Natural killer cell (primary cell): ENCODE measurements at regions not wholly inside any gene's neighbourhood (a gene's known extent, or its start where the extent isn't known, plus 50 kb on each side); places are given as distances from the start of the nearest gene placed in this dataset.
A peak's percentile ranks its signal among the peaks of the same experiment; 100 is the strongest.

Experiments used
- ATAC-seq, 3 donors: fragments of 150-1000 bp in 2 of 3; fragments of 200-7000 bp in 1 of 3; cut with Tn5 transposase; 1 replicate in 1 of 3; 2 replicates in 2 of 3; pipeline ENCODE4 v1.10.0; 2021; ENCODE audit warnings: mild to moderate bottlenecking in 2 of 3, moderate library complexity in 2 of 3
- DNase-seq, 2 donors: peaks; one replicate each; pipeline versions ENCODE4 v3.0.0 to v3.0.0-alpha.2; 2013 to 2021; ENCODE audit warnings: mixed read lengths in 1 of 2
- H3K27ac ChIP-seq: one replicate; pipeline ENCODE4 v1.5.1; 2013; ENCODE audit warnings: mild to moderate bottlenecking, low read length
- H3K27me3 ChIP-seq: one replicate; pipeline ENCODE4 v1.6.1; 2013; ENCODE audit warnings: low read length; ENCODE audit not compliant: control insufficient read depth, insufficient read depth
- H3K36me3 ChIP-seq: one replicate; pipeline ENCODE4 v1.6.1; 2013; ENCODE audit warnings: low read length; ENCODE audit not compliant: control insufficient read depth, insufficient read depth
- H3K4me1 ChIP-seq: one replicate; pipeline ENCODE4 v1.6.1; 2013; ENCODE audit warnings: low read length; ENCODE audit not compliant: control insufficient read depth, insufficient read depth
- H3K4me3 ChIP-seq: one replicate; pipeline ENCODE4 v1.5.1; 2013; ENCODE audit warnings: low read length
- H3K9me3 ChIP-seq: one replicate; pipeline ENCODE4 v1.6.1; 2013; ENCODE audit warnings: low read length; ENCODE audit not compliant: control insufficient read depth, insufficient read depth
- H3K27ac Mint-ChIP-seq, 2 donors: one replicate each; pipeline ENCODE4 v1.8.0; 2022; ENCODE audit warnings: mild to moderate bottlenecking in 2 of 2, mixed read lengths in 2 of 2, moderate library complexity in 1 of 2
- H3K27me3 Mint-ChIP-seq, 2 donors: one replicate each; pipeline ENCODE4 v1.8.0; 2022; ENCODE audit warnings: low read depth in 2 of 2, mixed read lengths in 2 of 2
- H3K36me3 Mint-ChIP-seq: one replicate; pipeline ENCODE4 v1.8.0; 2022; ENCODE audit warnings: mixed read lengths
- H3K4me1 Mint-ChIP-seq, 2 donors: one replicate each; pipeline ENCODE4 v1.8.0; 2022; ENCODE audit warnings: mixed read lengths in 2 of 2
- H3K4me3 Mint-ChIP-seq: one replicate; pipeline ENCODE4 v1.8.0; 2022; ENCODE audit warnings: mild to moderate bottlenecking, moderate library complexity, mixed read lengths
- H3K9me3 Mint-ChIP-seq, 2 donors: one replicate each; pipeline ENCODE4 v1.8.0; 2022; ENCODE audit warnings: mixed read lengths in 2 of 2
- WGBS: methylation state at CpG from one replicate; pipeline ENCODE4 v1.1.7; 2013; ENCODE audit warnings: missing lambda C conversion rate; ENCODE audit not compliant: insufficient coverage; 5-methylcytosine and 5-hydroxymethylcytosine counted together
- intact Hi-C: fragments of 100-400 bp; cut with micrococcal nuclease; formaldehyde crosslinking; loops from one replicate; pipeline ENCODE4 v1.14.2; 2022
- TF ChIP-seq, protein P1 (sequence below): fragments of 200-600 bp; IDR thresholded peaks from one replicate; pipeline ENCODE4 v1.8.0; 2022; ENCODE audit warnings: antibody characterized with exemption

- WGBS, result 100% methylated on average over 1 of the region's 1 CpG
- DNase-seq, result no peak
- no peaks in the 10 kb centered on the region for H3K27me3 ChIP-seq
- no peak overlapping the region for H3K4me3 ChIP-seq
- no peak for ATAC-seq
- H3K4me3 Mint-ChIP-seq, result no peak overlapping the region
- H3K4me1 ChIP-seq, result peaks cover 23% of the 10 kb centered on the region
- intact Hi-C loops, result no loop called here
- H3K27ac Mint-ChIP-seq, result peak overlapping the region in 1 of 2 donors; percentile 18
- peaks cover 0 to 3% of the 10 kb centered on the region in 2 donors for H3K9me3 Mint-ChIP-seq
- no peak overlapping the region for H3K27ac ChIP-seq
- H3K27me3 Mint-ChIP-seq, result peaks cover 0 to 2% of the 10 kb centered on the region in 2 donors
- no peaks in the 10 kb centered on the region for H3K9me3 ChIP-seq
- TF ChIP-seq, protein P1, sequence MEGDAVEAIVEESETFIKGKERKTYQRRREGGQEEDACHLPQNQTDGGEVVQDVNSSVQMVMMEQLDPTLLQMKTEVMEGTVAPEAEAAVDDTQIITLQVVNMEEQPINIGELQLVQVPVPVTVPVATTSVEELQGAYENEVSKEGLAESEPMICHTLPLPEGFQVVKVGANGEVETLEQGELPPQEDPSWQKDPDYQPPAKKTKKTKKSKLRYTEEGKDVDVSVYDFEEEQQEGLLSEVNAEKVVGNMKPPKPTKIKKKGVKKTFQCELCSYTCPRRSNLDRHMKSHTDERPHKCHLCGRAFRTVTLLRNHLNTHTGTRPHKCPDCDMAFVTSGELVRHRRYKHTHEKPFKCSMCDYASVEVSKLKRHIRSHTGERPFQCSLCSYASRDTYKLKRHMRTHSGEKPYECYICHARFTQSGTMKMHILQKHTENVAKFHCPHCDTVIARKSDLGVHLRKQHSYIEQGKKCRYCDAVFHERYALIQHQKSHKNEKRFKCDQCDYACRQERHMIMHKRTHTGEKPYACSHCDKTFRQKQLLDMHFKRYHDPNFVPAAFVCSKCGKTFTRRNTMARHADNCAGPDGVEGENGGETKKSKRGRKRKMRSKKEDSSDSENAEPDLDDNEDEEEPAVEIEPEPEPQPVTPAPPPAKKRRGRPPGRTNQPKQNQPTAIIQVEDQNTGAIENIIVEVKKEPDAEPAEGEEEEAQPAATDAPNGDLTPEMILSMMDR, result no peak
- H3K36me3 Mint-ChIP-seq, result no peaks in the 10 kb centered on the region
- H3K36me3 ChIP-seq, result no peaks in the 10 kb centered on the region
- H3K4me1 Mint-ChIP-seq, result peaks cover 27 to 32% of the 10 kb centered on the region in 2 donors
Observed at GRCh38 chr10:6345404-6345803, 142.7 kb downstream of the PFKFB3 start.

GRCh38 chr10:6346631-6347030, 143.9 kb downstream of the PFKFB3 start:
- no peak overlapping the region for H3K27ac ChIP-seq
- WGBS, result 95% methylated on average over 2 of the region's 2 CpGs
- Mint-ChIP-seq H3K27me3 (no peaks in the 10 kb centered on the region), H3K27ac (peak overlapping the region; percentile 92 to 93), H3K36me3 (no peaks in the 10 kb centered on the region), H3K4me1 (peaks cover 27 to 32% of the 10 kb centered on the region in 2 donors), H3K9me3 (peaks cover 0 to 3% of the 10 kb centered on the region in 2 donors), H3K4me3 (peak overlapping the region; percentile 3)
- peaks cover 23% of the 10 kb centered on the region for H3K4me1 ChIP-seq
- TF ChIP-seq, protein P1, result no peak
- intact Hi-C loops, result no loop called here
- H3K36me3 ChIP-seq, result no peaks in the 10 kb centered on the region
- no peak overlapping the region for H3K4me3 ChIP-seq
- H3K9me3 ChIP-seq, result no peaks in the 10 kb centered on the region
- DNase-seq (no peak), ATAC-seq (no peak)
- no peaks in the 10 kb centered on the region for H3K27me3 ChIP-seq

DNA sequence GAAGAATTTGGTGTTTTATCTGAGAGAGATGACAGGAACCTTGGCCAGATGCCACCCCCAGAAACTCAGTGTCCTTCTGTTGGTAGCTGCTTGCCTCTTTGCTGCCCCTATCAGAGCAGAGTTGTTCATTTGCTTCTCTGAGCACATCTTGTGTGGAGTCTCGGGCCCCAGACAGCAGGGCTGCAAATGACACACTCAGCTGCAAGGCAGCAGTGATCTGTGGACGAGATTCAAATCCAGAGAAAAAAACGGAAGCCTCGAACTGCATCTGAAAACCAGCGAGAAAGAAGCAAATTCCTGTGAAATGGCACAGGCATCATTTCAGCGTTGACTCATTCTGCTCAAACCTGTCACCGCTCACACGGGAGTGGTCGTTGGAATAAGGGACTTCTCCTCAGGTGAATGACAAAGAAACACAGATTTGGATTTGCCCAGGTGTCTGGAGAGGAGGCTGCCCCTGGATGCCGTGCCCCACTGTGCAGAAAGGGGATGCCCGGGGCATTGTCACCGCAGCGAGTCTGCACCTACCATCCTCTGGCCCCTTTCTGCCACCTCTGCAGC, 144.7 kb downstream of the PFKFB3 start:
- H3K4me3 Mint-ChIP-seq, result peak overlapping the region; percentile 84
- ATAC-seq (peak; percentile 57 to 70 (median 64)), DNase-seq (peak; percentile 38 to 86)
- peaks cover 27 to 32% of the 10 kb centered on the region in 2 donors for H3K4me1 Mint-ChIP-seq
- no peaks in the 10 kb centered on the region for H3K36me3 ChIP-seq
- H3K9me3 ChIP-seq, result no peaks in the 10 kb centered on the region
- peaks cover 0 to 3% of the 10 kb centered on the region in 2 donors for H3K9me3 Mint-ChIP-seq
- H3K4me1 ChIP-seq, result peaks cover 23% of the 10 kb centered on the region
- TF ChIP-seq, protein P1, result no peak
- H3K36me3 Mint-ChIP-seq, result no peaks in the 10 kb centered on the region
- peak overlapping the region; percentile 78 for H3K27ac ChIP-seq
- intact Hi-C loops, result no loop called here
- peak overlapping the region; percentile 92 to 93 for H3K27ac Mint-ChIP-seq
- WGBS, result 28% methylated on average over 13 of the region's 13 CpGs
- peak overlapping the region; percentile 2 for H3K4me3 ChIP-seq
- H3K27me3 ChIP-seq, result no peaks in the 10 kb centered on the region
- H3K27me3 Mint-ChIP-seq, result no peaks in the 10 kb centered on the region
